ENCODE measurements at regions not wholly inside any gene's neighbourhood (a gene's known extent, or its start where the extent isn't known, plus 50 kb on each side); places are given as distances from the start of the nearest gene placed in this dataset.
A peak's percentile ranks its signal among the peaks of the same experiment; 100 is the strongest.
"Not testable (repeated sequence)": the region's sequence is repeated elsewhere in the genome, so short reads cannot be mapped to it uniquely, and the experiment has no call there.

DNA sequence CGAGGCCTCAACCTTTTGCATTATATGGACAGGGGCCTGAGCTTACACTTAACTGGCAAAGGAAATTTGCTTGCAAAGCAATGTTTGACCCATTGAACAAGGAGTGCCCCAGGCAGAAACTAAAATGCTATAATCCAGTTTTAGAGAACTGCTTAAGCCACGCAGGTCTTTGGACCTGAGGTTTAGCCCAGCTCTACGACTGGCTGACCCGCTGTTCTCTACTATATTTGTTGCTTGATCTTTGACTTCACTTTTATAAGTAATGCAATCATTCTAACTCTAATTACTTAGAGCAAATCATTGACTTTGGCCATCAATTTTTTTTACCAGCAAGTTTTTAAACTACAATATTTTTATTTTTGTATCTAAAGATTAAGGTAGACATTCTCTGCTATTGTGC, 268.8 kb downstream of the MREG start:
- DNase-seq (ENCODE audit: low read depth) = no peak

DNA sequence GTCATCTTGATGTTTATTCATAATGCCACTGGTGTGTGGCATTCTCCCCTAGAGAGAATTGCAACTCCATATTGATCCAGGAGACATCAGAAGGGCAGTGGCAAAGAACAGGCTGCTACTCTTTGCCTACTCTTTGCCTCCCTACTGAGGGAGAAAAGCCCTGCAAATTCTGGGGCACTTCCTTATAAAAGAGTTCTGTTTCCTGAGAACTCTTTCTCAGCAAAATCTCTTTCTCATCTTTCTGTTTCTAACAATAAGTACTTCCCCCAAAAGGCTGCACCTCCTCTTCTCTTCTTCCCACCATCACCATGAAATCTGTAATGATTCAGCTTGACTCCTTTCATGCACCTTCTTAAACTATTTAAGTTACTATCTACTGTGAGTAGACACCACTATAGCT, 270.3 kb downstream of the MREG start:
- no peak for DNase-seq (ENCODE audit: low read depth)

DNA sequence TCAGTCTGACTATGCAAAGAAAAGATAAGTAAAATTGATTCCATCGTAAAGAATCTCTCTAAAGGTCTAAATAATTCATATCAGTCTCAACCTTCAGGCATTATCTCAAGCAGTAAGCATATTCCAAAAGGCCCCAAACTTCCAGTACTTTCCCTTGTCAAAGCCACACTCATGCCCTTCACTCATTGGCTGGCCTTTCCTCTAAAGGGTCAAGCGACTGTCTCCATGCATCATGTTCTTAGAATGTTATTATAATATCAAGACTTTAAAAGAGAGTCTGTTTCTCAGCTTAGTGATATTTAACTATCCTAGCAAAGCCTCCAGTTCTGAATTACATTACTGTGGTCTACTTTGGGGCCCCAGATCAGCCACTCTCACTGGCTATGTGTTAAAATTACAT, 271.3 kb downstream of the MREG start:
- DNase-seq (ENCODE audit: low read depth) = no peak

DNA sequence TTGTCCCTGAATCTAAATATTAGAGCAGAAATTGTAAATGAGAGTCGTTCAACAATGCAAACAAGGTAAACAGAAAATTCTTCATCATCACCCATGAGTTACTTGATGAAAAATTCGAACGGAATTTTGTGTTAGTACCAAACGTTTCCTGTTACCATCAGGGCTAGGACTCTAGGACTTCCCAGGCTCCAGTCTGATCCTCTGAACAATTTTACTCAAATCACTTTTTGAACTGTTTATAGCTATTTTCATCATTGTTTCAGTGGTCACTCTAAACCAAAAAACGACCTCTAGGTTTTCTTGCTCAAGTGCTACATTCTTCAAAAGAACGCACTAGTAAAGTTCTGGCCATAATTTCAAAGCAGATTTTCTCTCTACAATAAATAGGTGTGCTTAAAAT, 273.3 kb downstream of the MREG start:
- DNase-seq (ENCODE audit: low read depth) = no peak

DNA sequence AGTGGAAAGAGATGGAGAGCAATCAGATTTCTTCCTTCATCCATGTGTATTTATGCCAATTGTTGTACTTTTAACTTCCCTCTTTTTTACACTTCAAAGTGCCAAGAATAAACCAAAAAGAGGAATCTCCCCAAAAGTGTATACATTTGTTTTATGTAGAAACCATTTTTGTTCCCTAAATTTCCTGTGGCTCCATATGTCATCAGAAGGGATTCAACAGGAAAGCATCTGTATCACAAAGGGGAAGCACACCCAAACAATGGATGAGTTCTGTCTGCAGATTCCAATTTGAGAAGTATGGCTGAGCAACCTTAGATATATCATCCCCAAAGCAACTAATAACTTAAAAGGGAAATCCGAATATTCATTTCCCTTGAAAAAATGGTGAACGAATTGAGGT, 275.0 kb downstream of the MREG start:
- no peak for DNase-seq (ENCODE audit: low read depth)

DNA sequence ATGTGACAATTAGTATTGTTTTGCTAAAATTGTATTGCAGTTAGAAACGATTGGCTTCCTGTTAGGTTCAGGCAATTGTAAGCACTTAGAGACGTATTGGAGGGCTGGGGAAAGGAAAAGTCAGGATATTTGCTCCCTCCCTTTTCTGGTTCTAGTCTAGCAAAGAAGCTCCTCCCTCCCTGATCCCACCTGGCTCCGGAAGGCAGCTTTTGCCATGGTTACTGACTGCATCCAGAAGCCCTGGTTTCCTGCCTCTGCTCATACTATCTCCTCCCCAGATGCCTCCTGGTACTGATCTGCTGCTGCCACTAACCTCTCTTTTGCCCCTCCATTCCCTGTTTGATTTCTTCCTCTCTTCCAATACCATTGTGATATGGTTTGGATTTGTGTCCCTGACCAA, 275.9 kb downstream of the MREG start:
- no peak for DNase-seq (ENCODE audit: low read depth)

DNA sequence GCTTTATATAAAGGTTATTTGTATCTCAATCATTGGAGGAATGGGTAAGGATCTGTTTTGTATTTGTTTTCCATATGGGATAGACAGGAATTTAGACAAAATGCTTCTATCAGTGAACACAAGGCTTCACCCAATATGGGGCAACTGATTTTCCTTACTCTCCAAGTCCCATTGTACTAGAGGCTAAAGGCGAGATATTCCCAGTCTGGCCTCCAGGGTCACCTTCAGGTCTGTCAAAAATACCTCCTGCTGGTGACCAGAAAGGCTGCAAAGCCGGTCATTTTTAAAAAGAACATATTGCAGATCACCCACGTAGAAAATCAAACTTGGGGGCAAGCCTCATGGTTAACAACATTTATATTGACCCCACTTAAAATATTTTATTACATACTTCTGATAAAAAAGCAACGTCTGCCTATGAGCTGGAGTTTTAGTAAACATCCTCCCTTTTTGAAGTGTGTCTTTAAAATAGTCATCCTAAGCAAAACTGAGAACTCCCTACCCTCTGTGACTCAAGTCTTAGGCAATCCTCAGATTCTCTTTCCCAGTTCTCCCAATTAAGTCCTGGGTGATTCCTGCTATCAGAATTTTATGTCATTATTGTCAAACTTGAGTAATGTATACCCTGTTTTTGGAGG, 276.6 kb downstream of the MREG start:
- no peak for DNase-seq (ENCODE audit: low read depth)

DNA sequence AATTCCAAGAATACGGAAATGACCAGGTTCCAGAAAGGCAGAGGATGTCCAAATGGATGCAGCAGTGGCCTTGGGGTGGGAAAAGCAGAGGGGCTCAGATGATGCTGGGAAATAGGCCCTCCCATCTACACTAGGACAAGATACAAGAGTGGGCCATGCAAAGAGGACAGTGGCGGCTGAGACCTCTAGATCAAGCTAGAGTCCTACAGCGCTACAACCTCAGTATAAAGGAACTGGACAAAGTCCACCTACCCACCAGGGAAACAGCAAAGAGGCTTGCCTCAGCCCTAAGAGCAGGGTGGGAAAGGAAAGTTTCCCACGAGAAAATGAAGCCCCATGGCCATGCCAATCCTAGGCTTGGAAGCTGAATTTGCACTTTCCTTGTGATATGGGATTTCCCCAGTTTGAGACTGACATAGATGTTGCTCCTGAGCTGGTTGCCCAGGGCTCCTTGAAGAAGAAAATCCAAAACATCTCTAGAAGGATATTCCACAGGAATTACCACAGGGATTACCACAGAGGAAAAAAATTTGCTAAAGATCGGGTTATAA, 282.2 kb downstream of the MREG start:
- no peak for DNase-seq (ENCODE audit: low read depth)

DNA sequence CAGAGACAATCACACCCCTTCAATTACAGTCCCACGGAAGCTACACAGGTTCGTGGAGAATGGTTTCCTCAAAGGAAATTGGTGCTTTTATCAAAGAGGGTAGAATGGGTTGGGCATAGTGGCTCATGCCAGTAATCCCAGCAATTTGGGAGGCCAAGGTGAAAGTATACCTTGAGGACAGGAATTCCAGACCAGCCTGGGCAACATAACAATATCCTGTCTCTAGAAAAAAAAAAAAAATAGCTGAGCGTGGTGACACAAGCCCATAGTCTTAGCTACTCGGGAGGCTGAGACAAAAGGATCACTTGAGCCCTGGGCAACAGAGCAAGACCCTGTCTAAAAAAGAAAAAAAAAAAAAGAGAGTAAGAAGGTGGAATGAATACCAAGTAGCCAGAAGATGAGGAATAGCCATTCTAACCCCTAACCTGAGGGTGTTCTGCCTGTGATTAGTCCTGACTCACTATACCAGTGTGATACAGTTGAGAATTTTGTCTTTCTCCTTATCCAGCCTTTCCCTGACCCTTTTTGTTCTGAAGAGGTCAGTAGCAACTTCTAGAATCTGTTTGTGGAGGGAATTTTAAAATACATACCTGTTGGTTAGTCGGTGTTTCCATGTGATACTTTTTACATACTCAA, 283.2 kb downstream of the MREG start:
- DNase-seq (ENCODE audit: low read depth) = no peak

DNA sequence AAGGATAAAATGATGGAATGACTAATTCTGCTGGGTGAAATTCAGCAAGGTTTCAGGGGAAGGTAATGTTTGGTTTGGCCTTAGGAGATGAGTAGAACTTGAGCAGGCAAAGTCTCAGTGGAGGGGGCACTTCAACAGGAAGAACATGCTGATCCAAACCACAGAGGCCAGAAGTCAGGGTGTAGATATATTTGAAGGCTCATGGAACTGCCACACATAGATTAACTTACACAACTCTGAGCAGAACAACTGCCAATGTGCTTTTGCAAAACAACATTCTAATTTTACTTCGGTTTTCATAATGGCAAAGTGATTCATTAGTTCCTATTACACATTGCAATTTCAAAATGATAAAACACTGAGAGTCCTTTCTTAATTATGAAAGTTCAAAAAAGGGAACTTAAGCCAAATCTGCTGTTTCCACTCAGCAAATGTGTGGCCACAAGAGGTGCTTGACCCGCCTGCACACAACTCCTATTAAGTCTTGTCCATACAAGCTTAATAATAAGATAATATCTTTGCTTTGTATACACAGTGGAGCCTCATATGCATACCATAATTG, 284.8 kb downstream of the MREG start:
- DNase-seq (ENCODE audit: low read depth) = peak; percentile 56

DNA sequence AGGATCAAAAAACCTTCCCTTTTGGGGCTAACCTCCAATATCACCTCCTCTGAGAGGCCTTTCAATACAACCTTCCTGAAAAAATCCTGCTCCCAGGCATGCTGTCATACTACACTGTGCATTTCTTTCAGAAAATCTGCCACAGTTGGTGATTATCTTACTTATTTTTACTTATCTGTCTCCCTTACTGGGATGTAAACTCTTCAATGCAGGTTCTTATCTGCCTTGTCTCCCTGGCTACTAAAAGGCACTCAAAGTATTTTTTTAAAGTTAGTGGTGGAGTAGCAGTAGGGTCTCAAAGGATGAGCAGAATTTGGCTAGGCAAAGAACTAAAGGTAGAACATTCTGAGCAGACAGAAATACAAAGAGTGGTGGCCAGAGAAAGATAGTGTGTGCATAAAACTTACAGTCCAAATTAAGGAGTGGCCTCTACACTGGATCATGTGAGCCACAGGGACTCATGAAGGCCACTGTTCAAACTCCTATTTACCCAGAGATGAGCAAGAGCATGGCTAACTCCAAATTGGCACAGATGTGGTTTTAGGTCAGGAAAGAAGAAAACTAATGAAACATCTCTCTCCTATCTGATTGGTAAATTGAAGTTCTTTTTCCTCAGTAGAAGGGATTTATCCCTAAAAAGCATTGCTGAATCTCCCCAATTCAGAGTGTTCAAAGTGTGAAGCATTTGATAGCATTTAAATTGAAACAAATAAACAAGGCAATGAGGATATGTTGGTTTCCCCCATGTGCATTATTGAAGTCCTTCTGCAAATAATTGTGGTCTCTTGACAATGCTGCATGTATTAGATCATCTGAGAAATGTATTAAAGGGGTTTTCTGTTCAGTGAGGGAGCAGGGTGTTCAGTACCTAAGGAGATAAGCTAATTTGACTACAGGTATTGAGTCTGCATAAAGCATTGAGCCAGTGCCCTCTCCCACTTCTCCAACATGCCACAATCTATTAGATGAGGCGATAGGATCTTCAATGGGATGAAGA, 285.5 kb downstream of the MREG start:
- DNase-seq (ENCODE audit: low read depth) = no peak

DNA sequence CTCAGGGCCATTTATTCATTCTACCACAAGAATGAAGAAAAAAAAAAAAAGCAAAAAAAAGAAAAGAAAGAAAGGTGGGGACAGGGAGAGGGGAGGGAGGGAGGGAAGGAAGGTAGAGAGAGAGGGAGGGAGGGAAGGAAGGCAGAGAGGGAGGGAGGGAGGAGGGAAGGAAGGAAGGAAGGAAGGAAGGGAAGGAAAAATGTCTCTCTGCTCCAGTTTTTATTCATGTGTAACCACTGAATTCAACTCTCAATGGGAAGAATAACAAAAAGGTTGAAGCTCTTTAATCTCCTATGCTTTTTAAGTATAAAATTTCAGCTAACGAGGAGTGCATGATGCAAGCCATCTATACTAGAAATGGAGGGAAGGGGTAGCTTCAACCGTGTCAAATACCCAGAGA, 287.3 kb downstream of the MREG start:
- DNase-seq (ENCODE audit: low read depth) = no peak

DNA sequence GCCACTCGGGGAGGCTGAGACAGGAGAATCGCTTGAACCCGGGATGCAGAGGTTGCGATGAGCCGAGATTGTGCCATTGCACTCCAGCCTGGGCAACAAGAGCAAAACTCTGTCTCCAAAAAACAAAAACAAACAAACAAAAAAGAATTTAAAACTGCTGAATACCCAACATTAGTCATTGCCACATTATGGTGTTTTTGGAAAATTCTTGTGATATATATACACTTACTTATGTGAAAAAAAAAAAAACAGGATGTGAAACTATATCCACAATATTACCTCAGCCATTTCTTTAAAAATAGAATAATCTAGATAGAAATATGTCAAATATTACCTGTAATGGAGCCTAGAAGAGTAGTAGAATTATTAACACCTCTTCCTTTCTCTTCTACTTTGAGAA, 288.3 kb upstream of the FN1 start:
- no peak for DNase-seq (ENCODE audit: low read depth)

DNA sequence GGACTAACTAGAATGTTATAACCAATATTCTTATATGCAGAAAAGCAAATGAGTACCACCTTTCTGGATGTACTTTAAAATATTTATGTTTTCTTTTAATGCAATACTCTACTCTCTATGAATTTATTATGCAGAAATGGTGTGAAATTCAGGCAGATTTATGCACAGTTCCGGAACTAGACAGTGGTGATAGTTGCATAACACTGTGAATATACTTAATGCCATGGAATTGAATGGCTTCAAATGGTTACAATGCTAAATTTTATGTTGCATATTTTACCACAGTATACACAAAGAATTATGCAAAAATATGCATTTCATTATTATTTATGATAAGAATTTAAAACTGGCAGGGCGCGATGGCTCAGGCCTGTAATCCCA, 287.8 kb upstream of the FN1 start:
- no peak for DNase-seq (ENCODE audit: low read depth)

DNA sequence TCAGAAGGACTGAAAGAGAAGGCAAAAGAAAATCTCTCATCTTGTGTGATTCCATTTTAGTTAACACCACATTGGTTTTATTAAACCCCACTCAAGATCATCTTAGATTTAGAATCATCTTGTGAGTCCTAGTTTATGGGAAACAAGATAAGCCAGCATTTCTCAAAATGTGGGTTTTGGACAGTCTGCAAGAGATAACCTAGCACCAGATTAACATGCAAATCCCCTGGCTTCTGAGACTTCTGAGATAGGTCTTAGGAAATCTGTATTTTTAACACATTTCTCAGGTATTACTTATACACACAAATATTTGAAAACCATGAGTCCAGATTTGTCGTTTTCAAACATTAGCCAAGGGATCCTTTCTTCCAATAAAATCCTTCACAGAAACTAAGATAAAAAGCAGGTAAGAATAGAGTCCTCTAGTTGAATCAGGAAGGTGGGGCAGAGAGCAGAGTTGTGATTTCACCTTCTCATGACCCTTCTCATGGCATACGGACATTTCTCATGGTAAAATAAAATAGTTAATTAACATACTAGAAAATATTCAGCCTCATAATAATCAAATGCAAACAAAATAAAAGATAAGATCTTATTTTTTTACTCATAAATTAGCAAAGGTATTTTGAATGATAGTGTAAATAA, 287.2 kb upstream of the FN1 start:
- no peak for DNase-seq (ENCODE audit: low read depth)

DNA sequence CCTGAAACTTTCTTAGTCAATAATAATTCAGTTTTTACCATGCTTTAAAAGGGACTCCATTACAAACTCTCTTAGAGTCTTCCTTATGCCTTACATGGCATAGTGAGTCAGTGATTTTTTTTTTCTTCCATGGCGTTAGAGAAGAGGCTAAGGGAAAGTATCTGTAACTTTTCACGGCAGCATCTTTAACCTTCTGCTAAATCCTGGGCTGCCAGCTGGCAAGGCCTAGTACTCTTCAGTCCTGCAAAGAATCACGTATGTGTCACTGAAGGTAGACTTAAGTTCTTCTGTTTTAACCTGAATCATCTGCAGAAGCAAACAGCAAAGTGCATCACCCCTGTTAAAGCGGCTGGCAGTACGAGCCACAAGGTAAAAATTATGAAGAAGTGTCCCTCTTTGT, 286.3 kb upstream of the FN1 start:
- DNase-seq (ENCODE audit: low read depth) = no peak

DNA sequence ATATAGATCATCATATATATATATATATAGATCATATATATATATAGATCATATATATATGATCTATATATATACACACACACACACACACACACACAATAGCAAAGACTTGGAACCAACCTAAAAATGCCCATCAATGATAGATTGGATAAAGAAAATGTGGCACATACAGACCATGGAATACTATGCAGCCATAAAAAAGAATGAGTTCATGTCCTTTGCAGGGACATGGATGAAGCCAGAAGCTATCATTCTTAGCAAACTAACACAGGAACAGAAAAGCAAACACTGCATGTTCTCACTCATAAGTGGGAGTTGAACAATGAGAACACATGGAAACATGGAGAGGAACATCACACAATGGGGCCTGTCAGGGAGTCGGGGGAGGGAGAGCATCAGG, 285.6 kb upstream of the FN1 start:
- DNase-seq (ENCODE audit: low read depth) = not testable (repeated sequence)

DNA sequence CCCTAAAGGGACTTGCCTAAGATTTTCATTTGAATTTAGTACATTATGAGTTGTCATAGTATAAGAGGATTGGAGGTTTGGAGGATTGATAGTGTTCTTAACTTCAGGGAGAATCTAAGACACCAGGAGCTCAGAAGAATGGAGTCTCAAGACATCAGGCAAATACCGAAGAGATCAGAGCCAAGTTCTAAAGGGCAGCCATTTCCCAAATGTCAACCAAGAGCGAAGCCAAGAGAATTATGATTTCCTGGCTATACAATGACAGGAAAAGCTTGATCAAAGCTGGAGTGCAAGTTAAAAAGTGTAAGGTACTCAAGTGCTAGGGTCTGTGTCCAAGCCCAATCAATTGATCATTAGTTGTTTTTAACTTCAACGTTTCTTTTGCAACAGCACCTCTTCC, 283.0 kb upstream of the FN1 start:
- DNase-seq (ENCODE audit: low read depth) = no peak

DNA sequence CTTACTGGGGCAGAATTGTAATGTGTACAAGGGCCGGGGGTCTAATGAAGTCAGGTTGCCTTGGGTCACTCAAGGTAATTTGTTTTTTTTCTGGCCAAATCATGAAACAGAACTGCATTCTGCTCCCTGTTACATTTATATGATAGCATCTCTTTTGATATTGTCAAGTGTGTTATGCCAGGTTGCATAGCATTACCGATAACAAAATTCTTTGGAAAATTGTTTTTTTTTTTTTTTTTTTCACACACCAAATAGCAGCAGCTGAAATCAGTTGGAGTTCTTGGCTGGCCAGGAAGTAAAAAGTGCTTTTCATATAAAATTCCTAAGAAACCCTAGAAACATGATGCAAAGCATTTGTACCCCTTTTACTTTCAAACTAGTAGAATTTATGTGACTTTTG, 282.6 kb upstream of the FN1 start:
- DNase-seq (ENCODE audit: low read depth) = no peak

DNA sequence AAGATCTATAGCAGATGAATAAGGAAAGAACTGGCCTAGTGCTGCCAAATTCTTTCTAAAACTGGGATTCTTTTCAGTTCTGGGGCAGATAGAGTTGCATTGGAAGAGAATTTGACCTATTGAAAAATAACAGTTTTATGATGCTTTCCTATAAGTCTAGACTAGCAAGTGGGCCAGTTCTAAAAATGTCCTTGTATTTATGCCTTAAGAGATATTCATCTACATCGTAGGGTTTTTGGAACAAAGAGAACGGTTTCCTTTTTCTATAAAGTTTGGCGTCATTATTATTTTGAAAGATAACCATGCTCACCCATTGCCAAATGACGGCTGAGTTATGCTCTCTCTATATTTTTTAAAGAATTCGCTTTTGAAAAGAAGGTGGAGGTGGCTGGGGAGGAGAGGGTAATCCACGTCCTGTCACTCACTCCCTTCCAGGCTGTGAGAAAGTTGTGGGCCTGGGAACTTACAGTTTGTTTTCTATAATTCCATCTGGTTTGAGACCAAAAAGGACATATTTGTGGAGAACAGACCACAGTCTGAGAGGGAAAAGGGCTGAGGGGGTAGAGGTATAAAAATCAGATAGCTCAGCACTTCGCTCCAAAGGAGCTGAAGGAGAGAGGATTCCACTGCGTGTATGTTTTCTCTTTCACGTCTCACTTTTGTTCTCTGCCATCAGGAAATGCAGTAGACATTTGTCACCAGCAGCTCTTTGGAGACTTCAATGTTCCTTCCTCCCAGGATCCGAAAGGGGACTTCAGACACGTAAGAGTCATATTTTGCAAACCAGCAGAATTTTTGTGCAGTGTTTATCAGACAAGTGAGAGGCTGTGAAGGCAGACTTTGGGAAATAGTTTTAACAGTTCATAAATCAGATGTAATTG, 281.9 kb upstream of the FN1 start:
- no peak for DNase-seq (ENCODE audit: low read depth)

DNA sequence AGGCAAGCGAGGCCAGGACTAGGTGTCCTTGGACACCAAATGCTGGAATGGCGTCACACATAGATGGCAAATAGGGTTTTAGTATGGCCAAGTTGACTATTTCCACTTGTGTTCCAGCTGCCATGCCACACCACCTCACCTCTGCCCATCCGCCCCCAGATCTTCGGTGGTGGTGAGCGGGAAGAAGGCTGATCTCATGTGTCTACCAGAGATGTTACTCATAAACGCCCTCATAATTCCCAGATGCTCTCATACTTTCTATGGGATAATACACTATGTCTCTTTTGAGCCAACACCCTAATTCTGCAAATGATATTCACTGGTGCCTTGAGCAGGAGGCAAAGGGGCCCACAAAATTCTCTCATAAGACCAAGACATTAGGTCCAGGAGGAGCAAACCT, 281.1 kb upstream of the FN1 start:
- no peak for DNase-seq (ENCODE audit: low read depth)

All from HS-27A (cell line).